ENCODE measurements at regions not wholly inside any gene's neighbourhood (a gene's known extent, or its start where the extent isn't known, plus 50 kb on each side); places are given as distances from the start of the nearest gene placed in this dataset.

DNA sequence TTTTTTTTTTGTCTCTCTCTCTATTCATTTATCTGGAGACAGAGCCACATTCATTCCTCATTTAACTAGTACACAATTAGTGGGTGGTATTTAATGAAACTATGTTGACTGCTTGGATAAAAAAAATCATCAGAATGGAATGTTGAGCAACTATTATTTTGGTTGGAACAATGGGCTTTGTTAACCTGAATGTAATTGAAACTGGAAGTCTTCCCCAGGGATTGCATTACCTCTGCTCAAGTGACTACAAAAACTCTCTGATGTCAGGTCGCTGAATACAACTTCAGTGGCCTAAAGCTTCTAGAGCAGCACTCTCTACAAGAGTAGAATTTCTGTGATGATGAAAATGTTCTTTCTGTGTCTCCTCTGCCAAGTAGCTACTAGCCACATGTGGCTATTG lies 295.8 kb downstream of the DEPDC1B start:
- H3K27ac ChIP-seq (ENCODE audit: low read depth, low read length), result no peak overlapping the region
- no peaks in the 10 kb centered on the region for H3K4me1 ChIP-seq (ENCODE audit: control insufficient read depth, insufficient read depth, low read length)
- H3K9me3 ChIP-seq (ENCODE audit: control insufficient read depth, low read length), result no peaks in the 10 kb centered on the region
- H3K4me3 ChIP-seq (ENCODE audit: low read length), result no peak overlapping the region
- Mint-ChIP-seq H3K4me3 (no peak overlapping the region), H3K4me1 (no peaks in the 10 kb centered on the region), H3K9me3 (no peaks in the 10 kb centered on the region), H3K36me3 (ENCODE audit: low read depth) (no peaks in the 10 kb centered on the region), H3K27ac (no peak overlapping the region), H3K27me3 (ENCODE audit: insufficient read depth) (peaks cover 16% of the 10 kb centered on the region)
- peaks cover 61% of the 10 kb centered on the region for H3K27me3 ChIP-seq (ENCODE audit: control insufficient read depth, insufficient read depth, low read length, poor library complexity, severe bottlenecking)
- H3K9ac ChIP-seq (ENCODE audit: extremely low read depth, low read length, poor library complexity, severe bottlenecking), result no peak overlapping the region
- WGBS, 2 experiments (ENCODE audit: insufficient coverage in 1 of 2, insufficient read length in 1 of 2), result 93% methylated on average over 1 of the region's 1 CpG; no CpG with 5 or more reads in 1 of the 2 experiments
- H3K36me3 ChIP-seq (ENCODE audit: control insufficient read depth, insufficient read depth, low read length), result no peaks in the 10 kb centered on the region
- no peak for TF ChIP-seq CTCF (conservative IDR thresholded peaks at IDR 0.05)
- DNase-seq, result no peak

DNA sequence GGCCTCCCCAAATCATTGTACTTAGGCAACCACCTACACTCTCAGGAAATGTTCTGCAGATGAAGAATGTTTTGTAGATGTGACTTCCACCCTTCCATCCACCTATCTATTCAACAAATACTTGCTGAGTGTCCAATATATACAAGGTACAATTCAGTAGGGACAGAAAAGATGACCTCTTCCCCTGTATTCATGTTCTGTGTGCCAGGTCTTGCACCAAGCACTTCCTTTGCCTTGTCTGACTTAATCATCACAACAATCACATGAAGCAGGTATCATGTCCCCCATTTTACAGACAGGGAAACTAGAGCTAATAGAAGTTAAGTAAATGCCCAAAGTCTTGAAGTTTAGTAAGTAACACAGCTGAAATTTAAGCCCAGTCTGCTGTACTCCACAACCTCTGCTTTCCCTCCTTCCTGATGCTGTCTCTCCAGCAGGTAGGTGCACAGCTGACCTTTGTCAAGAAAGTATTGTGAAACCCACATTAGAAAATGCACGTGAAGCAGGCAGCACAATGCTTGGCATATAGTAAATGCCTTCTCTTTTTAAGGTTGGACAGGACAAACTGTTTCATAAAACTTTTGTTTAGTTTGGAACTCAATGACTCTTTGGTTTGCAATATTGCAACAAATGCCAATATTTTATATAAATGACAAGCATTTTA lies 296.5 kb downstream of the DEPDC1B start:
- H3K27me3 Mint-ChIP-seq (ENCODE audit: insufficient read depth), result peaks cover 16% of the 10 kb centered on the region
- Histone ChIP-seq H3K4me1 (ENCODE audit: control insufficient read depth, insufficient read depth, low read length) (no peaks in the 10 kb centered on the region), H3K9me3 (ENCODE audit: control insufficient read depth, low read length) (no peaks in the 10 kb centered on the region), H3K4me3 (ENCODE audit: low read length) (no peak overlapping the region), H3K27me3 (ENCODE audit: control insufficient read depth, insufficient read depth, low read length, poor library complexity, severe bottlenecking) (peaks cover 68% of the 10 kb centered on the region), H3K27ac (ENCODE audit: low read depth, low read length) (no peak overlapping the region), H3K9ac (ENCODE audit: extremely low read depth, low read length, poor library complexity, severe bottlenecking) (no peak overlapping the region), H3K36me3 (ENCODE audit: control insufficient read depth, insufficient read depth, low read length) (no peaks in the 10 kb centered on the region)
- no peak overlapping the region for H3K27ac Mint-ChIP-seq
- H3K9me3 Mint-ChIP-seq, result no peaks in the 10 kb centered on the region
- no peaks in the 10 kb centered on the region for H3K4me1 Mint-ChIP-seq
- no peak for TF ChIP-seq CTCF (conservative IDR thresholded peaks at IDR 0.05)
- no peak overlapping the region for H3K4me3 Mint-ChIP-seq
- DNase-seq, result no peak
- no peaks in the 10 kb centered on the region for H3K36me3 Mint-ChIP-seq (ENCODE audit: low read depth)
- 86 to 100% methylated on average over 1 of the region's 1 CpG for WGBS, 2 experiments (ENCODE audit: insufficient coverage in 1 of 2, insufficient read length in 1 of 2)

DNA sequence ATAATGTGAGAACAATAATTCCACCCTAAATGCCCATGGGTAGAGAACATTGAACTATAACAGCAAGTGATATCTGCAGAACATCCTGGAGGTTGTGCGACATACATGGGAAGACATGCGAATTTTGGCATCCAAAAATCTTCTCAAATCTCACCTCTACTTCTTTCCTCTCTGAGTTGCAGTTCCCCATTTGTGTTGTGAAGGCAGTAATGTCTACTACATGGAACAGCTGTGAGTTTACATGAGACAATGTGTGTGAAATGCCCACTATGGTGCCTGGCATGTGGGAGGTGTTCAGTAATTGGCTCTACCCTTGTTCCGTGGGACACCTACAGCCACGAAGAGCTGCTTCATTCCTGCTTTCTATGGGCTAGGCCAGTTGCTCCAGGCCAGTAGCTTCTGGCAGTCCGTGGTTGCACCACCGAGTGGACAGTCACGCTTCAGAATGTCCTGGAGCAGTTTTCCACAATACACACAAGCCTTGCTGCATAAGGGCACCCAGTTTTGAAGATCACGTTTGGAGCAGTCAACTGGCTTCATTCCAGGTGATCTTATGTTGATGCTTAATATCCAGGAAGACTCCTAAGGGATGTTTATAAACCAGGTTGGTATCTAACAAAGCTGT lies 297.7 kb downstream of the DEPDC1B start:
- 92 to 100% methylated on average over 5 to 8 of the region's 8 CpGs for WGBS, 2 experiments (ENCODE audit: insufficient coverage in 1 of 2, insufficient read length in 1 of 2)
- Histone ChIP-seq H3K27ac (ENCODE audit: low read depth, low read length) (no peak overlapping the region), H3K36me3 (ENCODE audit: control insufficient read depth, insufficient read depth, low read length) (no peaks in the 10 kb centered on the region), H3K9me3 (ENCODE audit: control insufficient read depth, low read length) (no peaks in the 10 kb centered on the region), H3K9ac (ENCODE audit: extremely low read depth, low read length, poor library complexity, severe bottlenecking) (no peak overlapping the region), H3K4me1 (ENCODE audit: control insufficient read depth, insufficient read depth, low read length) (no peaks in the 10 kb centered on the region), H3K27me3 (ENCODE audit: control insufficient read depth, insufficient read depth, low read length, poor library complexity, severe bottlenecking) (peaks cover 80% of the 10 kb centered on the region), H3K4me3 (ENCODE audit: low read length) (no peak overlapping the region)
- Mint-ChIP-seq H3K27me3 (ENCODE audit: insufficient read depth) (peaks cover 23% of the 10 kb centered on the region), H3K4me1 (no peaks in the 10 kb centered on the region), H3K36me3 (ENCODE audit: low read depth) (no peaks in the 10 kb centered on the region), H3K4me3 (no peak overlapping the region), H3K27ac (no peak overlapping the region), H3K9me3 (no peaks in the 10 kb centered on the region)
- DNase-seq, result no peak
- no peak for TF ChIP-seq CTCF (conservative IDR thresholded peaks at IDR 0.05)
